Left cardiac atrium (tissue), 4 donors: ENCODE measurements at regions not wholly inside any gene's neighbourhood (a gene's known extent, or its start where the extent isn't known, plus 50 kb on each side); places are given as distances from the start of the nearest gene placed in this dataset.
"Not testable (repeated sequence)": the region's sequence is repeated elsewhere in the genome, so short reads cannot be mapped to it uniquely, and the experiment has no call there.

Experiments used
- ATAC-seq, 2 donors: fragments of 200-7000 bp; cut with Tn5 transposase; one replicate each; pipeline ENCODE4 v1.9.1; 2020; ENCODE audit warnings: mild to moderate bottlenecking in 2 of 2, moderate library complexity in 2 of 2
- DNase-seq: peaks from one replicate; pipeline ENCODE4 v3.0.0-alpha.2; 2020
- intact Hi-C, 2 donors: fragments of 100-400 bp; cut with DNase I; formaldehyde crosslinking; loops; one replicate each; pipeline versions ENCODE4 v1.14.1 to v1.15.1; 2022 to 2023
- donor health status: DM: no; HTN: yes; CAD: no.
- donor health status: DM: no; HTN: yes; CAD: no; lungs with severe emphysema.
- donor health status: DM: yes; HTN: yes; CAD: no.
- donor health status: Dilated cardiomyopathy.

- intact Hi-C loops: no loop called here
- DNase-seq: no peak
- ATAC-seq: peak in 1 of 2 donors; percentile 67
These were observed 913.5 kb downstream of the TDRD15 start for GRCh38 chr2:22037274-22037673.

GRCh38 chr2:22043784-22044183 lies 920.0 kb downstream of the TDRD15 start:
- ATAC-seq: no peak
- no peak for DNase-seq
- intact Hi-C loops: no loop called here

- no peak for DNase-seq
- ATAC-seq: no peak
- intact Hi-C loops: no loop called here
These were observed 932.2 kb downstream of the TDRD15 start for GRCh38 chr2:22055784-22056620.

GRCh38 chr2:22056621-22057132 lies 932.9 kb downstream of the TDRD15 start:
- intact Hi-C loops: no loop called here
- ATAC-seq (no peak), DNase-seq (no peak)

GRCh38 chr2:22062679-22063078 lies 938.9 kb downstream of the TDRD15 start:
- no peak for DNase-seq
- intact Hi-C loops: no loop called here
- ATAC-seq: no peak

GRCh38 chr2:22076454-22076853 lies 952.7 kb downstream of the TDRD15 start:
- DNase-seq (no peak), ATAC-seq (no peak)
- intact Hi-C loops: no loop called here

- DNase-seq: no peak
- ATAC-seq: no peak
- intact Hi-C loops: no loop called here
These were observed 954.9 kb downstream of the TDRD15 start for GRCh38 chr2:22078701-22079100.

- ATAC-seq (no peak), DNase-seq (no peak)
- intact Hi-C loops: no loop called here
These were observed 955.8 kb downstream of the TDRD15 start for GRCh38 chr2:22079583-22079982.

- intact Hi-C loops: no loop called here
- ATAC-seq (no peak), DNase-seq (no peak)
These were observed 963.0 kb downstream of the TDRD15 start for GRCh38 chr2:22086726-22087125.

GRCh38 chr2:22103617-22104016 lies 979.8 kb downstream of the TDRD15 start:
- DNase-seq, intact Hi-C loops, ATAC-seq: not testable (repeated sequence)

- intact Hi-C loops: no loop called here
- ATAC-seq (no peak), DNase-seq (no peak)
These were observed 986.5 kb downstream of the TDRD15 start for GRCh38 chr2:22110244-22110651.

GRCh38 chr2:22124003-22124402 lies 1000.2 kb downstream of the TDRD15 start:
- intact Hi-C loops: no loop called here
- ATAC-seq: no peak
- no peak for DNase-seq

GRCh38 chr2:22126106-22126505 lies 1002.3 kb downstream of the TDRD15 start:
- DNase-seq (no peak), ATAC-seq (no peak)
- intact Hi-C loops: no loop called here

- intact Hi-C loops: no loop called here
- ATAC-seq (no peak), DNase-seq (no peak)
These were observed 1003.2 kb downstream of the TDRD15 start for GRCh38 chr2:22126978-22127377.

GRCh38 chr2:22134421-22134820 lies 1010.7 kb downstream of the TDRD15 start:
- ATAC-seq: no peak
- intact Hi-C loops: no loop called here

GRCh38 chr2:22136446-22136845 lies 1012.7 kb downstream of the TDRD15 start:
- intact Hi-C loops: no loop called here
- DNase-seq (no peak), ATAC-seq (no peak)

More at GRCh38 chr2:22134421-22134820, 1010.7 kb downstream of the TDRD15 start:
- DNase-seq: no peak

GRCh38 chr2:22143840-22144239 lies 1020.1 kb downstream of the TDRD15 start:
- DNase-seq (no peak), ATAC-seq (no peak)
- intact Hi-C loops: no loop called here

- intact Hi-C loops: no loop called here
- no peak for ATAC-seq
- no peak for DNase-seq
These were observed 1030.3 kb downstream of the TDRD15 start for GRCh38 chr2:22153931-22154613.

- ATAC-seq, DNase-seq, intact Hi-C loops: not testable (repeated sequence)
These were observed 1032.9 kb downstream of the TDRD15 start for GRCh38 chr2:22156661-22157060.

GRCh38 chr2:22167256-22167655 lies 1043.5 kb downstream of the TDRD15 start:
- DNase-seq (no peak), ATAC-seq (no peak)
- intact Hi-C loops: no loop called here
